Sigmoid colon (tissue), 4 donors: ENCODE measurements at regions not wholly inside any gene's neighbourhood (a gene's known extent, or its start where the extent isn't known, plus 50 kb on each side); places are given as distances from the start of the nearest gene placed in this dataset.

Experiments
- POLR2AphosphoS5 ChIP-seq, 4 donors: sonication (generic); formaldehyde crosslinking; IDR thresholded peaks; one replicate each; pipeline ENCODE4 v1.6.1; 2017; ENCODE audit warnings: antibody characterized with exemption in 4 of 4
- TF ChIP-seq, protein P1 (sequence below), 4 experiments: fragments of 450-650 bp in 3 of 4; fragments of 200-600 bp in 1 of 4; IDR thresholded peaks; one replicate each; pipeline ENCODE4 v1.5.1; 2016 to 2019; ENCODE audit warnings: antibody characterized with exemption in 4 of 4, mild to moderate bottlenecking in 3 of 4, moderate library complexity in 2 of 4

DNA sequence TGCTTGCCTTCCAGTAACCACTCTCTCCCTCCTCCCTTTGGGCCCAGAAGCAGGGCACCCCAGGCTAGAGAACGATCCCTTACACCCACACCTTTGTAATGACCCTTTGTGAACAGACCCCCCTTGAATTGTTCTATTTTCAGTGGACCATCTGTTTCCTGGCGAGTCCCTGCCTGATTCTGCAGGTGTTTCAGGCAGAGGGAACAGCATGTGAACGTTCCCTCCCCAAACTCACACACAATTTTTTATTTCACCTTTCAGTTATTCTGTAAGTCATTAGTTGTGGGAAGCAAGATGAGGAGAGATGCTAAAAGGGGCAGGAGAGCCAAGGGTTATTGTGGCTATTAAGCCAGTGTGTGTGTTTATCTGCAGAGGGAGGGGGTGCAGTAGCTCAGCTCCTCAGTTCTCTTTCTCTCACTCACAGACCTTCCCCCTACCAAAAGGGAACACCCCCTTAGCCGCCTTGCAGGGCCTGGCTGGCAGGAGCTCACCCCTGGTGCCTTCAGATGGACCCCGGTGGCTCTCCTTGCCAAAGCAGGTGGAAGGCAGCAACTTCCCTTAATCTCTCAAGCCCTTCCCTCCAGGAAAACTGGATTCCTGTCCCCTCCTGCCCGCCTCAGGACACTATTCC lies 64.8 kb upstream of the SPON1 start:
- TF ChIP-seq, protein P1, sequence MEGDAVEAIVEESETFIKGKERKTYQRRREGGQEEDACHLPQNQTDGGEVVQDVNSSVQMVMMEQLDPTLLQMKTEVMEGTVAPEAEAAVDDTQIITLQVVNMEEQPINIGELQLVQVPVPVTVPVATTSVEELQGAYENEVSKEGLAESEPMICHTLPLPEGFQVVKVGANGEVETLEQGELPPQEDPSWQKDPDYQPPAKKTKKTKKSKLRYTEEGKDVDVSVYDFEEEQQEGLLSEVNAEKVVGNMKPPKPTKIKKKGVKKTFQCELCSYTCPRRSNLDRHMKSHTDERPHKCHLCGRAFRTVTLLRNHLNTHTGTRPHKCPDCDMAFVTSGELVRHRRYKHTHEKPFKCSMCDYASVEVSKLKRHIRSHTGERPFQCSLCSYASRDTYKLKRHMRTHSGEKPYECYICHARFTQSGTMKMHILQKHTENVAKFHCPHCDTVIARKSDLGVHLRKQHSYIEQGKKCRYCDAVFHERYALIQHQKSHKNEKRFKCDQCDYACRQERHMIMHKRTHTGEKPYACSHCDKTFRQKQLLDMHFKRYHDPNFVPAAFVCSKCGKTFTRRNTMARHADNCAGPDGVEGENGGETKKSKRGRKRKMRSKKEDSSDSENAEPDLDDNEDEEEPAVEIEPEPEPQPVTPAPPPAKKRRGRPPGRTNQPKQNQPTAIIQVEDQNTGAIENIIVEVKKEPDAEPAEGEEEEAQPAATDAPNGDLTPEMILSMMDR (IDR thresholded peaks at IDR 0.05) = no peak
- TF ChIP-seq POLR2AphosphoS5 (IDR thresholded peaks at IDR 0.05) = no peak
